ENCODE measurements at regions not wholly inside any gene's neighbourhood (a gene's known extent, or its start where the extent isn't known, plus 50 kb on each side); places are given as distances from the start of the nearest gene placed in this dataset.
"Not testable (repeated sequence)": the region's sequence is repeated elsewhere in the genome, so short reads cannot be mapped to it uniquely, and the experiment has no call there.

DNA sequence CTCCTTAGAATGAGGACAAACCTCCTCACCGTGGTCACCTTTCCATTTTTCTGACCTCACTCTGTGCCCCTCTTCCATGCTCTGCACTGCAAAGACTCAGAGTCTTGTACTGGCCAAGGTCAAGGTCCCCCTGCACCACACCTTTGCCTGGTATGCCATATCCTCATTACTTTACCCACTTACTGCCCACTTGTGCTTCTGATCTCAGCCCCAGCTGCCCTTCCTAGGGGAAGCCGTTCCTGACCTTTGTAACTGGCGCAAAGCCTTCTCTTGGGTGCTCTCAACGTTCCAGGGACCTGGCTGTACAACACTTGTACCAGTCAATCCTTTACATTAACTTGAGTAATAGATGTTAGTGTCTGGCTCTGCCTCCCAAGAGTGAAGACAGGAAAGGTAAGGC lies 256.0 kb downstream of the SV2B start:
- no peak for DNase-seq (ENCODE audit: low read depth)

DNA sequence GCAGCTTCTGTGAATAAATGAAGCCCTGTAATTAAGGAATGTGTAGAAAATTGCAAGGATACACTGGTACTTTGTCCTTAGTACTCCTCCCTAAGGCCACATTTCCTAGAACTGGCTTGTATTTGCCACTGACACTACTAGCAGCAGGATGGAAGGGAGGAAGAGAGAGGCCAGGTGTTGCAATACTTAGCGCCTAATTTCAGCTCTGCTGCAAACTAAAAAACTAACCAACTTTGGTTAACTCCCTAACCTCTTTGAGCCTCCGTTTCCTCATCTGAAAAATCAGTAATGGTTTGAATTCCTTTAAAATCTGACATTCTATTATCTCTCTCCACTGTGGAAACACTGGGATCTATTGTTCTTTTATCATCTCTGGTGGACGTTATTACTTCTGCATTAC lies 257.0 kb downstream of the SV2B start:
- no peak for DNase-seq (ENCODE audit: low read depth)

DNA sequence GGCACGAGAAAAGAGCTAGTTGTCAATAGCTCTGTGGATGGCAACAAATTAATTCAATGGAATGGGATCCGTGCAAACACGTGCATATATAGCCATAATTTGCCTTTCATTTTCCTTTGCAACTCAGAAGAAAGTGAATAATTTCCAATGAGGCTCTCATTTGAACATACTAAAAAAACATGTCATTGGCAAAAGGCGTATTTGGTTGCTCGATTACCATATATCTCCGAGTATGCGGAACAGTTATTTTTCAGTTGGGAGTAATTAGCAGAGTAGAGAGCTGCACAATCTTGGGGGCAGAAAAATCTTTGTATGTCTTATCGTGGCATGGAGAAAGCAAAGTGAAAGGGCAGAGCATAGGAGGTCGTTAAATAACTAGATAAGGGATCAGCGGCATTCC lies 257.4 kb downstream of the SV2B start:
- DNase-seq (ENCODE audit: low read depth) = no peak

DNA sequence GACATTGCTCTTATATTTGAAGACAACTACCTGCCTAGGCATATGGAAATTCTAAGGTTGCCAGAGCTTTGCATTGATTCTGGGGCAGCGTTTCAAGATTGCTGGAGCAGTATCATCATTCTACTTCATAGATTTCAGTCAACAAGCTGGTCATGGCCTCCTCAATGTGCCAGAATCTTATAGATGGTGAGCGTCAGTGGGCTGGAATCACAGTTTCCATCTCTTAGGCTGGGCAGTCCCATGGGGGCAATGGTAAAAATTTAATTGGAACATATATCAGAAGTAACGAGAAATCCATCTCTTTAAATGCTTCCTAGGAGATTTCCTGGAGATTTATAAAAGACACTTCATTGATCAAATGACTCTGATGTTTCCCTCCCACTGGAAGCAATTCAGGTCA lies 258.3 kb downstream of the SV2B start:
- DNase-seq (ENCODE audit: low read depth) = no peak

DNA sequence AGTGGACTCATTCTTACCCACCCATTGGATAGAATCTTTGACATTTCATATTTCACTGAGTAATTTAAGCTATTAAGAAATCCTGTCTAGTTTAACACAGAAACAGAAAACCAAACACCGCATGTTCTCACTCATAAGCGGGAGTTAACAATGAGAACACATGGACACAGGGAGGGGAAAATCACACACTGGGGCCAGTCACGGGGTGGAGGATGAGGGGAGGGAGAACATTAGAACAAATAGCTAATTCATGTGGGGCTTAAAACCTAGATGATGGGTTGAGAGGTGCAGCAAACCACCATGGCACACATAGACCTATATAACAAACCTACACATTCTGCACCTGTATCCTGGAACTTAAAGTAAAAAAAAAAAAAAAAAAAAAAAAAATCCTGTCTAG lies 261.6 kb downstream of the SV2B start:
- not testable (repeated sequence) for DNase-seq (ENCODE audit: low read depth)

DNA sequence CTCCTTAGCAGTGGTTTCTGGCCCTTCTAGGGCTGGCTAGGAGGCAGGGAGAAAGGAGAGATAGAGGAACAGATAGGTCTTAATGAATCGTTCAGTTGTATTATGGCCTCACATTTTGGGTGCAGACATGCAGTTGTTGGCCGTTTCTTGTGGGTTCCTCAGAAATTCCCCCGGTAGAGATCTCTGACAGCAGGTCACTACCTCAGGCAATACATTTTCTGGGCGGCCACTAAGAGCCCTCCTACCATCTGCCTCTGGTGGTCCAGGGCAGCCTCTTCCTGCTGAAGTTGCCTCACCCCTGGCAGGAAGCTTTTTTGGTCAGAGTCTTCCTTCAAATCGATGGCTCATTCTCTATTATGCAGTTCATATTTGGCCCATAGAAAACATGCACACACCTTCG lies 266.1 kb downstream of the SV2B start:
- no peak for DNase-seq (ENCODE audit: low read depth)

DNA sequence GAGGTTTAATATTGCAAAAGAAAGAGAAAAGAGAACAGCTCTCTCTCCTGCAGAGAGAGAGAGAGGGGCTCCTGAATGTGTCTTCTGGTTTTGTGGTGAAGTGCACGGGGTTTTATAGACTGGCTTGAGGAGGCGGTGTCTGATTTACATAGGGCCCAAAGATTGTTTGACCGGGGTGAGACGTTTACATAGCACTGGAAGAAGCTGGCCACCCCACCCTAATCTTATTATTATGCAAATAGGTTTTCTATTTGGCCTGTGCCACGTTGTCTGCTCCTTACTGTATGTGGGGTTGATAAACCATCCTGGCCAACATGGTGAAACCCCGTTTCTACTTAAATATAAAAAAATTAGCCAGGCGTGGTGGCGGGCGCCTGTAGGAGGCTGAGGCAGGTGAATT lies 268.6 kb downstream of the SV2B start:
- no peak for DNase-seq (ENCODE audit: low read depth)

DNA sequence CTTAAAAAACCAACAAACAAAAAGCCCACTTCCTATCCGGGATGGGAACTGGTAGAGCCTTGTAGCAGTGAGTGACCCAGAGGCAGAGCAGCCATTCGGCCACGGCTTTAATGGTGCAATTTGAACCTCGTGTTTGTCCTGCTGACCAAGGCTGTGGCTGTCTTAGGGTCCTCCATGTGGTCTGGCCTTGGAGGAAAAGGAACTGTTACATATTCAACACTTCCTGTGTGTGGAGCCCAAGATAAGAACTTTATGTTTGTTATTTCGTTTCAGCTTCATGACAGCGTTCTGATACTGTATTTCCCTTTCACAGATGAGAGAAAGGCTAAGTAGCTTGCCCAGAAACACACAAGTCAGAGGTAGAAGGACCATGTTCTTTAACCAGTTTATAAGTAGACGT lies 269.8 kb downstream of the SV2B start:
- DNase-seq (ENCODE audit: low read depth) = no peak

DNA sequence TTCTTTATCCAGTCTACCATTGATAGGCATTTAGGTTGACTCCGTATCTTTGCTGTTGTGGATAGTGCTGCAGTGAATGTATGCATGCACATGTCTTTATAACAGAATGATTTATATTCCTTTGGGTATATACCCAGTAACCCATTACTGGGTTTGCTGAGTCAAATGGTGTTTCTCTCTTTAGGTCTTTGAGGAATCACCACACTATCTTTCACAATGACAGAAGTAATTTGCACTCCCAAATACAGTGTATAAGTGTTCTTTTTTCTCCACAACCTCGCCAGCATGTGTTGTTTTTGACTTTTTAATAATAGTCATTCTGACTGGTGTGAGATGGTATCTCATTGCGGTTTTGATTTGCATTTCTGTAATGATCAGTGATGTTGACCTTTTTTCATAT lies 271.3 kb downstream of the SV2B start:
- DNase-seq (ENCODE audit: low read depth) = not testable (repeated sequence)

DNA sequence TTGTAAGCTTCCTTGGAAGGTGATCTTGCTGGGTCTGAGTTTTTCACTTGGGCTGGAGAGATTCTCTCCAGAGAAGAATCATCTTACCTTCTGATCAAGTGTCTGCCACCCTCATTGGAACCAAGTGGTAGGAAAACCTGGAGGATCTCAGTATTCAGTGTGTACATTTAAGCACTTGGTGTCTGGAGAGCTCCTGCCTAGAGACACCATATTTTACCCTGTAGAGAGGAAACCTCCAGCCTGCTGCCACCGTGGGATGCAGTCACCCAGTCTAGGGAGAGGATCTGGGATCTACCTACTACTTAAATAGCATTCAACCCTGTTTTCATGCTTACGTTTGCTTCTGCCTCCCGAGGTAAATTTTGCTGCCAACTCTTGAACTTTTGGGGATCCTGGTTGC lies 274.3 kb downstream of the SV2B start:
- no peak for DNase-seq (ENCODE audit: low read depth)

DNA sequence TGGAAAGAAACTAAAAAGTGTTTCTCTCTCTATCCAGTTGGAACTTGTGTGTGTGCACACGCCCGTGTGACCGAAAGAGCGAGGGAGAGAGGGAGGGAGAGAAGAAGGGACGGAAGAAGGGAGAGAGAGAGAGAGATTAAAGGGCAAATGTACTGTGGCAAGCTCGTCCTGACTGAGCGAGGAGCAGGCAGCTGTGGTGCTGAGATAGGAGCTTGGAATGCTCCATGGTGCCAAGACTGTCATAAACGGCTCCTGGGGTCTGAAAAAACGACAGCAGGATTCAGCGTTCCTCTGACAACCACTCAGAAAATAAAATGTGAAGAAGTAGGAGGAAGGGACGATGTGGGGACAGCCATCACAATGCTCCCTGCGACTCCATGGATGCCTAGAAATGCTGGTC lies 276.0 kb downstream of the SV2B start:
- no peak for DNase-seq (ENCODE audit: low read depth)

DNA sequence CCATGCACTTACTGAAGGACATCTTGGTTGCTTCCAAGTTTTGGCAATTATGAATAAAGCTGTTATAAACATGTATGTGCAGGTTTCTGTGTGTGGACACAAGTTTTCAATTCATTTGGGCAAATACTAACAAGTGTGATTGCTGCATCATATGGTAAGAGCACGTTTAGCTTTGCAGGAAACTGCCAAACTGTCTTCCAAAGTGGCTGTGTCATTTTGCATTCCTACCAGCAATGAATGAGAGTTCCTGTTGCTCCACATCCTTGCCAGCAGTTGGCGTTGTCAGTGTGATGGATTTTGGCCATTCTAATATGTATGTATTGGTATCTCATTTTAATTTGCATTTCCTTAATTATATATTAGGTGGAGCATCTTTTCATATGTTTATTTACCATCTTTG lies 280.1 kb downstream of the SV2B start:
- DNase-seq (ENCODE audit: low read depth) = no peak

DNA sequence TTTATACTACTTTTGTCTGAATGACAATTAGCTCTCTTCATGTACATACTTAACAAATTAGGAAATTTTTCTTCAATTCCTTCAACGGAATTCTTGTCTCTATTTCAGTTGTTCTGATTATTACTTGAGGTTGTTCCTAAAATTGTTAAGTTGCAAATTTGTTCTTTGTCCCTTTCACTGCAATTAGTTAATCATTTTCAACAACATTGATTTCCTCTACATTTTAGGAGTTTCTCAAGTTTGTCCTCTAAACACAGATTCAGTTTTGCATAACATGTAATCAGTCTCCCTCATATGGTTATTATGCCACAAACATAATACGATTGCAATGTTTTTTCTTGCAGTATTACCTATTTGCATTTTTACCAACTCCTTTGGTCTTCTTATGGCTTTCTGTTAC lies 283.5 kb downstream of the SV2B start:
- no peak for DNase-seq (ENCODE audit: low read depth)

DNA sequence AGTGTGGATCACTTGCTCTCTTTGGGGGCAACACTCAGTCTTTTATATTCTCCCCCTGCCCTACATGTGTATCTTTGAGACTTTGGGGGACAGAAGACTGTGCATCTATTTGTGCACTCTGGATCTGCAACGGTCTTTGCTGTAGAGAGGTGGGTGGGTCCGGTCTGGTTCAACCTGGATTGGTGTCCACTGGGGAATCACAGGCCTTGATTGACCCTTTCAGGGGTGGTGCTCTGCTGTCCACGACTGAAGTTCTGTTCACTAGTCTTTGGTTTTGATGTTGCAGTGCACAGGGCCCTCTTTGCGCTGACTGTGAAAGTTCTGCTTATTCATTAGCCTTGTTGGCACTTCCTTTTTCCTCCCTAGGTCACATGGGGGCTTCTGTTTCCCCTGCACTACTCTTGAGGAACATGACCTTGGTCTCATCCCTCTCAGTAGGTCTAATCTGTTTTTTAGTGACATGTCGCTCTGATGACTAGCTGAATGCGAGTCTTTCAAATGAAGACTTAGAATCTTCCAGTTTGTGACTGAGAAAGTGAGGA lies 284.2 kb downstream of the SV2B start:
- no peak for DNase-seq (ENCODE audit: low read depth)

DNA sequence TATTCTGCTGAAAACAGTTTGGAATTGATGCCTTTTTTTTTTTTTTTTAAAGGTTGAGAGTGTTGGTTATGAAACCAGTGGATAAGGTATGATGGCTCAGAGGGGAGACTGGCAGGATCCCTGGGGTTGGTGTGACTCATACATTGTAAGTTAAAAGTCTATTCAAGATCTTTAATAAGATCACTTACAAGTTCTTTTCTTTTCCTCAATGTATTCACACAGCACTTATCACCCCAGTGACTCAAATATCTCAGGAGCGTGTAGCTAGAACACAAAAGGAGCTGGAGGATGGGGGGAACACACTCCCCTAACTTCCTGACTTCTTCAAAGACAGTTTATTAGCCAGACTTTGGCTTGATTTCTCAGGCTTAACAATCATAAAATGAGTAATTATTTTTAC lies 285.3 kb downstream of the SV2B start:
- no peak for DNase-seq (ENCODE audit: low read depth)

DNA sequence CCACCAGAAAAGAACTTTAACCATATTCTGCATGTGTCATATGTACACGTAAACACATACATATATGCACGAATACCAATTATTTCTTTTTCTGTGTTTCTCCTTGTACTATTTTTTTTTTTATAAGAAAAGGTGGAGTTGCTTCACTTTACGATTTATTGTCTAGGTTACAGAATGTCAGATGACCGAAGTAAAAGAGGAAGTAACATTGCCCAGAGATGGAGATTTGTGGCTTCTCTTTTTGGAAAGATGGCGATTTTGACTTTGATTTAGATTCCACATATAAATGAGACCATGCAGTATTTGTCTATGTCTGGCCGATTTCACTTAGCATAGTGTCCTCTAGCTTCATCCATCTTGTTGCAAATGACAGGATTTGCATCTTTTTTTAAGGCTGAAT lies 293.1 kb downstream of the SV2B start:
- DNase-seq (ENCODE audit: low read depth) = no peak

DNA sequence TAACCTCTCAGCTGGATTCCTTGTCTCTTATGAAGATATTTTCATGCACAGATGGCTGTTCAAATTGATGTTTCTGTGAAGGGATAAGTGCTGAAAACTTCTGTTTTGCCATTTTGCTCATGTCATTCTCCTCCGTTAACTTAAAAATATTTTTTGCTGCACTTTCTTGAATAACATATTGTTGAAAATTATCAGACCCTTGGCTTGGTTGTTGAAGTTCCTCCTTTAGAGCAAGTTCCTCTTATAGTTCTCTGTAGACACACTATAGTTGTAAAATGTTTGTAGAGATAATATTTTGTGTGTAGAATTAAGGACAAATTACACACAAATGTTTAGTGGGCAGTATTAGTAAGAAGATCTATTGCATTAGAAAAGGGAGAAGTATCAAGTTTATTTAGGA lies 300.4 kb downstream of the SV2B start:
- no peak for DNase-seq (ENCODE audit: low read depth)

DNA sequence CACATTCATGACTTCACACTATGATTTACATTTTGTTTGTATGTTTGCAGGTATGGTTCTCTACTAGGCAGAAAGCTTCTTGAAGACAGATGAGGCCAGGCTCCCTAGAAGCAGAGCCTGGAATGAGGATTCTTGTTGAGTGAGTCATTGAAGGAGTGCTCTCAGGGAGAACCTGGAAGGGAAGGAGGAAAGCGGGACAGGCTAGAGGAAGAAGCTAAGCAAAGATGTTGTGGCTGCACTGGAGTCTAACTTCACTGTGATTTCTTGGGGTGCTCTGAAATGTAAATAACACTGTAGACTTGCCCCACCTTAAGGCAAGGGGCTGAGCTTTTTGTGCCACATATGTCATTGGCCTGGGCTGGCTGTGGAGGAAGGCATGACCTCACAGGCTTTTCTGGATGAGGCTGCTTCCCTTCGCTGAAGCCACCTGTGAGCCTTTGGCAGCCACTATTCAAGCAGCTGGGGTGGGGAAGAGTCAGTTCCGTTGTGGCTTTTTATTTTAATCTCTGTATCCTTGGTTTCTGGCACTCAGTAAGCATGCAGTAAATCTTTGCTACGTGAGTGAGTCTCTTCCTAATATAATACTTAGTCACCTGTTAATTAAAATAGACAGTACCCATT lies 307.3 kb downstream of the SV2B start:
- DNase-seq (ENCODE audit: low read depth) = no peak

DNA sequence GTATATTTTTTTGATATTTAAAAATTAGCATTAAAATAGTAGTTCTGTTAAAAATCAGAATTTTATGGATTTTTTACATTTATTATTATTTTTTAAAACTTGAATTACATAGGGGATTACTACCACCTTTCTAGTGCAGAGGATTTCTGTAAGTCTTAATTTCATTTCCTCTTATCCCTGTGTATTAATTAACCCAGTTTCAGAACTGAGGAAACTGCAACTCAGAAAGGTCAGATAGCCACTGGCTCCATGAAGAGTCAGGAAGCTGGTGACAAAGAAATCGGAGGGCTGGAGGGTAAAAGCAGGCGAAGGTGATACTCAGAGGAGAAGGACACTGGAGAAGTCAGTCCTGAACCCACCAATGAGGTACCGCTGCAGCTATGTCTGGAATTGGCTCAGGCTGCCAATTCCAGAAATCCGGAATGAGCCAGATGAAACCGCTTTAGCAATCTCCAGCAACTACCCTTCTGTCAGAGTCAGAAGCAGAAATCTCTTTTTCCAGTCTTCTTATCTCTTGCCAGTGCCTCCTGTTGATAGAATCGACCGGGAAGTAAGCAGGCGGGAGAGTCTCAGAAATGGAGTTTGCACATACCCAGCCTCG lies 308.5 kb downstream of the SV2B start:
- DNase-seq (ENCODE audit: low read depth) = no peak

DNA sequence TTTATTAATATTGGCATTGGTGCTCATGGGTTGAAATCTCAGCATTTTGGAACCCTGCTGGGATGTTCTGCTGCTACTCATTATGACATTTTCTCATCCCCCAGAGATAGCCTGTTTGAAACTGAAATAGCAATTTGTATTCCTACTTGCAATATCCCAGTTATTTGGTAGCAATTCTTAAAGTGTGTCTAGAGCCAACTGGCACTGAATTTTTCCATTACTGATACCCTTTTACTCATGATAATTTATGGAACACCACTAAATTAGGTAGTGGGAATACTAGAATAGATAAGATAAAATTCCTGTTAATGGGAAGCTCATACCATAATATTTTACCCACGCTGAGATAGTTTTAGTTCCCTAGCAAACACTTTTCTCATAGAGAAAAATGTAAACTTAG lies 309.3 kb downstream of the SV2B start:
- DNase-seq (ENCODE audit: low read depth) = no peak

DNA sequence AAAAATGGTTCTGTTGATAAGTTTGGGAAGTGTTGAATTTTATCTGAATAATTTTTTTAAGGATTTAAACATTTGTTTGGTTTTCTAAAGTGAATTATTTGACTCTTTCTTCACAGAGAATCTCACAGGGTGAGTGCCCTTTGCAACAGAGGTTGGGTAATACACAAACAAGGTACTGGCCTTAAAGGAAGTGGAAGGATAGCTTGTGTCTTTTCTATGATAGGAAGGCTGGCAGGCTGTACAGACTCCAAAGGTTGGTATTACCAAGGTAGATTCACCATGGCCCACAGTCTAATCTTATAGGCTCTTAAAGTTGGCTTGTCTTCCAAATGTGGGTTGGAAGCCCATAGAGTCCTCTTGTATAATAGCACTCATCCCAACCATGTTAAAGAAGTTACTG lies 311.5 kb downstream of the SV2B start:
- DNase-seq (ENCODE audit: low read depth) = no peak

DNA sequence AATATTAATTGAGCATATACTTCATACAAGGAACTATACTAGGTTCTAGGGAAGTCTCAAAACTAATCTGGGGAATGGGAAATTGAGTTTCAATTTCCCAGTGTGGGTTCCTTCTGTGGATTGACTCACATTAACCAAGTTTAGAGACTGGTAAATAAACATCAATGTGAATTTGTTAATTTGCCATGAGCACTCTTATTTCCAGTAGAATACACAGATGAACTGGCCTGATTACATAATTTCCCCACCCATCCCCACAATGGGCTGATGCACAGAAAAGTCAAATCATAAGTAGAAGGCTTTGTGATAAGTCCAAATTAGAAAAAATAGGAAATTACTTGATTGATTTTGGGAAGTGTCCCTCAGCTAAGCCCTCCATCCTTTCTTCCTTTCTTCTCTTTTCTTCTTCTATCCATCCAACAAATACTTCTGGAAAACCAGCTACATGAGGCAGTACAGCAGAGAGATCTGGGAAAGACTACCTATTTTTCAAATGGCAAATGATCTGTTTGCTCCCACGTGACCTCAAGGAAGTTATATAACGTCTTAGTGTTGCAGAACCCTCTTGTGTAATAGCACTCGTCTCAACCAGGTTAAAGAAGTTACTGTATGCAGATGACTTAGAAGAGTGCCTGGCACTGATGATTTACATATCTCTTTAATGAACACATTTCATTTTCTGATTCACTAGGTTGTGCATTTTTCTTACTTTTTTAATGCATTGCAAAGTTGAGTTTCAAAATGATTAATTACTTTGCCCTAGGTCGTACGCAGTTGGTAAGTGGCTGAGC lies 312.3 kb downstream of the SV2B start:
- no peak for DNase-seq (ENCODE audit: low read depth)

DNA sequence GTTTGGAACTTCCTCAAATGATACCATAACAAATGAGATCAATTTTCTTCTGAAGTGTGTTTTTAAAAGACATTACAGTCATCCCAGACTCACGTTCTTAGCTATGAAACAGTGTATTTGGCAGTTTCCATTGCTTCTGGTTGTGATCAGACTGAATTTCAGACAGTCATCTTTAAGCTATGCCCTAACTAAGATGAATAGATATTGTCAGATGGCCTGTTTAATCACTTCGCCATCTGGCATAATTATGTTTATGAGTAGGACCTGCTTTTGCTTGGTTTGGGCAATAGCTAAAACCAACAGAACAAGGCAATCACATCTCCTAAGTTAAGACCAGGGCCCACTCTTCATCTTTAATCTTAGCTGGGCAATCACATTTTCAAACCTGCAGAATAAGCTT lies 313.1 kb downstream of the SV2B start:
- no peak for DNase-seq (ENCODE audit: low read depth)

All from stimulated activated CD4-positive, alpha-beta T cell treated with anti-CD3 and anti-CD28 coated beads, Interleukin-2, amount 100 ng/mL, for 4 hours (primary cell).